ENCODE measurements at regions not wholly inside any gene's neighbourhood (a gene's known extent, or its start where the extent isn't known, plus 50 kb on each side); places are given as distances from the start of the nearest gene placed in this dataset.

GRCh38 chr1:187212377-187212776 is 383.6 kb downstream of the PLA2G4A start:
- Histone ChIP-seq H3K79me2 (ENCODE audit: insufficient read depth, low read length) (no peaks in the 10 kb centered on the region), H3K27ac (ENCODE audit: low read depth, low read length, poor library complexity, severe bottlenecking) (no peak overlapping the region), H3K9ac (ENCODE audit: low read length) (no peak overlapping the region), H3K4me3 (ENCODE audit: low read depth, low read length, poor library complexity, severe bottlenecking) (no peak overlapping the region), H4K20me1 (ENCODE audit: insufficient read depth, low read length) (no peaks in the 10 kb centered on the region), H3K36me3 (ENCODE audit: insufficient read depth, low read length) (no peaks in the 10 kb centered on the region), H3F3A (ENCODE audit: insufficient read depth, low read length) (no peaks in the 10 kb centered on the region), H3K9me2 (ENCODE audit: low read depth, low read length) (no peaks in the 10 kb centered on the region), H3K9me3 (ENCODE audit: low read length) (no peaks in the 10 kb centered on the region), H3K4me1 (ENCODE audit: insufficient read depth, low read length, severe bottlenecking) (no peaks in the 10 kb centered on the region), H3K4me2 (ENCODE audit: low read length) (no peak overlapping the region), H3K27me3 (ENCODE audit: insufficient read depth, low read length) (no peaks in the 10 kb centered on the region), H2AFZ (ENCODE audit: low read length) (no peak overlapping the region)
- TF ChIP-seq EZH2 (IDR thresholded peaks at IDR 0.05; ENCODE audit: borderline replicate concordance, low read length) = no peak
- no peak for TF ChIP-seq CTCF (IDR thresholded peaks at IDR 0.05; ENCODE audit: low read length)

GRCh38 chr1:187226396-187226795 is 397.6 kb downstream of the PLA2G4A start:
- no peak for TF ChIP-seq CTCF (IDR thresholded peaks at IDR 0.05; ENCODE audit: low read length)
- TF ChIP-seq EZH2 (IDR thresholded peaks at IDR 0.05; ENCODE audit: borderline replicate concordance, low read length) = no peak
- H3K27me3 ChIP-seq (ENCODE audit: insufficient read depth, low read length) = no peaks in the 10 kb centered on the region
- no peaks in the 10 kb centered on the region for H3K4me1 ChIP-seq (ENCODE audit: insufficient read depth, low read length, severe bottlenecking)
- H3K9me3 ChIP-seq (ENCODE audit: low read length) = no peaks in the 10 kb centered on the region
- no peak overlapping the region for H3K4me2 ChIP-seq (ENCODE audit: low read length)
- H3K27ac ChIP-seq (ENCODE audit: low read depth, low read length, poor library complexity, severe bottlenecking) = no peak overlapping the region
- H3K9ac ChIP-seq (ENCODE audit: low read length) = no peak overlapping the region
- H2AFZ ChIP-seq (ENCODE audit: low read length) = no peak overlapping the region
- no peaks in the 10 kb centered on the region for H3K79me2 ChIP-seq (ENCODE audit: insufficient read depth, low read length)
- H3K4me3 ChIP-seq (ENCODE audit: low read depth, low read length, poor library complexity, severe bottlenecking) = no peak overlapping the region
- no peaks in the 10 kb centered on the region for H3K36me3 ChIP-seq (ENCODE audit: insufficient read depth, low read length)
- no peaks in the 10 kb centered on the region for H3F3A ChIP-seq (ENCODE audit: insufficient read depth, low read length)
- H4K20me1 ChIP-seq (ENCODE audit: insufficient read depth, low read length) = no peaks in the 10 kb centered on the region
- H3K9me2 ChIP-seq (ENCODE audit: low read depth, low read length) = no peaks in the 10 kb centered on the region

GRCh38 chr1:187228790-187229189 is 400.0 kb downstream of the PLA2G4A start:
- Histone ChIP-seq H2AFZ (ENCODE audit: low read length) (no peak overlapping the region), H3K4me2 (ENCODE audit: low read length) (no peak overlapping the region), H3K9ac (ENCODE audit: low read length) (no peak overlapping the region), H3K27me3 (ENCODE audit: insufficient read depth, low read length) (no peaks in the 10 kb centered on the region), H3K27ac (ENCODE audit: low read depth, low read length, poor library complexity, severe bottlenecking) (no peak overlapping the region), H3F3A (ENCODE audit: insufficient read depth, low read length) (no peaks in the 10 kb centered on the region), H3K36me3 (ENCODE audit: insufficient read depth, low read length) (no peaks in the 10 kb centered on the region), H4K20me1 (ENCODE audit: insufficient read depth, low read length) (no peaks in the 10 kb centered on the region), H3K79me2 (ENCODE audit: insufficient read depth, low read length) (no peaks in the 10 kb centered on the region), H3K9me2 (ENCODE audit: low read depth, low read length) (no peaks in the 10 kb centered on the region), H3K9me3 (ENCODE audit: low read length) (no peaks in the 10 kb centered on the region), H3K4me3 (ENCODE audit: low read depth, low read length, poor library complexity, severe bottlenecking) (no peak overlapping the region), H3K4me1 (ENCODE audit: insufficient read depth, low read length, severe bottlenecking) (no peaks in the 10 kb centered on the region)
- TF ChIP-seq CTCF (IDR thresholded peaks at IDR 0.05; ENCODE audit: low read length) = no peak
- no peak for TF ChIP-seq EZH2 (IDR thresholded peaks at IDR 0.05; ENCODE audit: borderline replicate concordance, low read length)
